Neutrophil (primary cell): ENCODE measurements at regions not wholly inside any gene's neighbourhood (a gene's known extent, or its start where the extent isn't known, plus 50 kb on each side); places are given as distances from the start of the nearest gene placed in this dataset.
"Not testable (repeated sequence)": the region's sequence is repeated elsewhere in the genome, so short reads cannot be mapped to it uniquely, and the experiment has no call there.

Source experiments
- H3K27ac ChIP-seq: fragments of 200-600 bp; sonication (generic); 2 replicates; pipeline ENCODE4 v1.5.1; 2016; ENCODE audit warnings: mild to moderate bottlenecking, moderate library complexity
- H3K27me3 ChIP-seq: fragments of 200-600 bp; sonication (generic); 2 replicates; pipeline ENCODE4 v1.6.0; 2016; ENCODE audit warnings: mild to moderate bottlenecking
- H3K36me3 ChIP-seq: fragments of 200-600 bp; sonication (generic); 2 replicates; pipeline ENCODE4 v1.5.1; 2017
- H3K4me1 ChIP-seq, 2 experiments: fragments of 200-600 bp in 1 of 2; sonication (generic) in 1 of 2; 1 replicate in 1 of 2; 2 replicates in 1 of 2; pipeline versions ENCODE4 v1.5.1 to v1.6.1; 2013 to 2016; ENCODE audit warnings: low read depth in 1 of 2, low read length in 1 of 2, mild to moderate bottlenecking in 1 of 2, moderate library complexity in 1 of 2; ENCODE audit not compliant: control insufficient read depth in 1 of 2, insufficient read depth in 1 of 2
- H3K4me3 ChIP-seq, 2 experiments: fragments of 200-600 bp in 1 of 2; sonication (generic) in 1 of 2; 1 replicate in 1 of 2; 2 replicates in 1 of 2; pipeline ENCODE4 v1.5.1; 2013 to 2016; ENCODE audit warnings: low read depth in 1 of 2, low read length in 1 of 2, mild to moderate bottlenecking in 1 of 2, moderate library complexity in 1 of 2
- H3K9me3 ChIP-seq: fragments of 200-600 bp; sonication (generic); 2 replicates; pipeline ENCODE4 v1.5.1; 2016
- CTCF ChIP-seq: fragments of 200-600 bp; sonication (generic); IDR thresholded peaks from 2 replicates; pipeline ENCODE4 v1.5.1; 2016; ENCODE audit warnings: antibody characterized with exemption

GRCh38 chr20:40953416-40953815 lies 75.2 kb upstream of the TOP1 start:
- H3K4me3 ChIP-seq, result no peak overlapping the region
- peaks cover 5 to 7% of the 10 kb centered on the region in 2 experiments for H3K4me1 ChIP-seq
- H3K36me3 ChIP-seq, result no peaks in the 10 kb centered on the region
- no peak for TF ChIP-seq CTCF
- H3K27me3 ChIP-seq, result peaks cover 49% of the 10 kb centered on the region
- no peaks in the 10 kb centered on the region for H3K9me3 ChIP-seq
- H3K27ac ChIP-seq, result no peak overlapping the region

- H3K4me3 ChIP-seq, result no peak overlapping the region
- peaks cover 49% of the 10 kb centered on the region for H3K27me3 ChIP-seq
- no peak overlapping the region for H3K27ac ChIP-seq
- no peaks in the 10 kb centered on the region for H3K9me3 ChIP-seq
- no peak for TF ChIP-seq CTCF
- peaks cover 5 to 7% of the 10 kb centered on the region in 2 experiments for H3K4me1 ChIP-seq
- no peaks in the 10 kb centered on the region for H3K36me3 ChIP-seq
Observed at GRCh38 chr20:40953856-40954255, 74.8 kb upstream of the TOP1 start.

GRCh38 chr20:40954521-40955165 lies 74.0 kb upstream of the TOP1 start:
- no peak overlapping the region for H3K4me3 ChIP-seq
- no peaks in the 10 kb centered on the region for H3K9me3 ChIP-seq
- no peak overlapping the region for H3K27ac ChIP-seq
- TF ChIP-seq CTCF, result no peak
- H3K36me3 ChIP-seq, result no peaks in the 10 kb centered on the region
- peaks cover 44% of the 10 kb centered on the region for H3K27me3 ChIP-seq
- H3K4me1 ChIP-seq, result peaks cover 5 to 7% of the 10 kb centered on the region in 2 experiments

- no peak overlapping the region for H3K4me3 ChIP-seq
- TF ChIP-seq CTCF, result no peak
- peaks cover 5 to 13% of the 10 kb centered on the region in 2 experiments for H3K4me1 ChIP-seq
- no peak overlapping the region for H3K27ac ChIP-seq
- H3K9me3 ChIP-seq, result no peaks in the 10 kb centered on the region
- H3K36me3 ChIP-seq, result no peaks in the 10 kb centered on the region
- H3K27me3 ChIP-seq, result peaks cover 44% of the 10 kb centered on the region
Observed at GRCh38 chr20:40955326-40955725, 73.3 kb upstream of the TOP1 start.

- H3K36me3 ChIP-seq, H3K27ac ChIP-seq, H3K4me3 ChIP-seq, H3K9me3 ChIP-seq: not testable (repeated sequence)
- peaks cover 41% of the 10 kb centered on the region for H3K27me3 ChIP-seq
- peaks cover 5 to 18% of the 10 kb centered on the region in 2 experiments for H3K4me1 ChIP-seq
Observed at GRCh38 chr20:40955826-40956225, 72.8 kb upstream of the TOP1 start.

GRCh38 chr20:40956542-40957264 lies 71.9 kb upstream of the TOP1 start:
- TF ChIP-seq CTCF, result no peak
- Histone ChIP-seq H3K4me3 (no peak overlapping the region), H3K9me3 (no peaks in the 10 kb centered on the region), H3K4me1 (peaks cover 12 to 27% of the 10 kb centered on the region in 2 experiments), H3K36me3 (no peaks in the 10 kb centered on the region), H3K27me3 (peaks cover 32% of the 10 kb centered on the region), H3K27ac (peak overlapping the region; percentile 42)
